Adipocyte (in vitro differentiated cells): ENCODE measurements at regions not wholly inside any gene's neighbourhood (a gene's known extent, or its start where the extent isn't known, plus 50 kb on each side); places are given as distances from the start of the nearest gene placed in this dataset.

ENCODE experiments used
- DNase-seq: peaks from one replicate; pipeline ENCODE4 v3.0.0-alpha.2; 2015; ENCODE audit warnings: low read depth
- H3K27me3 ChIP-seq: replicated peaks from 2 replicates; pipeline ENCODE4 v1.7.0; 2013; ENCODE audit warnings: mild to moderate bottlenecking, low read length, moderate library complexity; ENCODE audit not compliant: control insufficient read depth, insufficient read depth
- H3K36me3 ChIP-seq: 2 replicates; pipeline ENCODE4 v1.7.0; 2013; ENCODE audit warnings: low read length, mild to moderate bottlenecking, moderate library complexity; ENCODE audit not compliant: control insufficient read depth, insufficient read depth, severe bottlenecking
- H3K4me1 ChIP-seq: 2 replicates; pipeline ENCODE4 v1.7.0; 2013; ENCODE audit warnings: mild to moderate bottlenecking, low read length, moderate library complexity; ENCODE audit not compliant: control insufficient read depth, insufficient read depth
- H3K4me3 ChIP-seq: 2 replicates; pipeline ENCODE4 v1.7.0; 2013; ENCODE audit warnings: mild to moderate bottlenecking, low read length, moderate library complexity
- H3K9ac ChIP-seq: 2 replicates; pipeline ENCODE4 v1.7.0; 2013; ENCODE audit warnings: mild to moderate bottlenecking, low read length, moderate library complexity
- H3K9me3 ChIP-seq: 2 replicates; pipeline ENCODE4 v1.7.0; 2013; ENCODE audit warnings: mild to moderate bottlenecking, low read length, moderate library complexity; ENCODE audit not compliant: control insufficient read depth

- Histone ChIP-seq H3K27me3 (no peaks in the 10 kb centered on the region), H3K9ac (no peak overlapping the region), H3K36me3 (no peaks in the 10 kb centered on the region), H3K9me3 (no peaks in the 10 kb centered on the region), H3K4me1 (no peaks in the 10 kb centered on the region), H3K4me3 (no peak overlapping the region)
- no peak for DNase-seq
Observed at GRCh38 chr3:135751991-135752390, 213.5 kb upstream of the PPP2R3A start.

GRCh38 chr3:135752851-135753250 is 212.7 kb upstream of the PPP2R3A start:
- no peak overlapping the region for H3K4me3 ChIP-seq
- DNase-seq = no peak
- no peaks in the 10 kb centered on the region for H3K9me3 ChIP-seq

GRCh38 chr3:135753506-135753905 is 212.0 kb upstream of the PPP2R3A start:
- H3K27me3 ChIP-seq = no peaks in the 10 kb centered on the region

More at GRCh38 chr3:135752851-135753250, 212.7 kb upstream of the PPP2R3A start:
- H3K4me1 ChIP-seq = no peaks in the 10 kb centered on the region
- no peaks in the 10 kb centered on the region for H3K36me3 ChIP-seq
- H3K9ac ChIP-seq = no peak overlapping the region
- no peaks in the 10 kb centered on the region for H3K27me3 ChIP-seq

GRCh38 chr3:135755330-135756105 is 210.0 kb upstream of the PPP2R3A start:
- Histone ChIP-seq H3K4me3 (no peak overlapping the region), H3K4me1 (no peaks in the 10 kb centered on the region), H3K9me3 (no peaks in the 10 kb centered on the region), H3K27me3 (no peaks in the 10 kb centered on the region), H3K9ac (no peak overlapping the region), H3K36me3 (no peaks in the 10 kb centered on the region)
- DNase-seq = no peak

More at GRCh38 chr3:135753506-135753905, 212.0 kb upstream of the PPP2R3A start:
- Histone ChIP-seq H3K4me3 (no peak overlapping the region), H3K9ac (no peak overlapping the region), H3K4me1 (no peaks in the 10 kb centered on the region), H3K9me3 (no peaks in the 10 kb centered on the region), H3K36me3 (no peaks in the 10 kb centered on the region)
- no peak for DNase-seq

- DNase-seq = no peak
- no peaks in the 10 kb centered on the region for H3K4me1 ChIP-seq
- H3K9ac ChIP-seq = no peak overlapping the region
- H3K4me3 ChIP-seq = no peak overlapping the region
- no peaks in the 10 kb centered on the region for H3K27me3 ChIP-seq
- no peaks in the 10 kb centered on the region for H3K36me3 ChIP-seq
- no peaks in the 10 kb centered on the region for H3K9me3 ChIP-seq
Observed at GRCh38 chr3:135756106-135756668, 209.3 kb upstream of the PPP2R3A start.

- Histone ChIP-seq H3K9ac (no peak overlapping the region), H3K4me1 (no peaks in the 10 kb centered on the region), H3K4me3 (no peak overlapping the region), H3K9me3 (no peaks in the 10 kb centered on the region), H3K27me3 (no peaks in the 10 kb centered on the region), H3K36me3 (no peaks in the 10 kb centered on the region)
- DNase-seq = no peak
Observed at GRCh38 chr3:135757421-135757820, 208.1 kb upstream of the PPP2R3A start.

- H3K9me3 ChIP-seq = no peaks in the 10 kb centered on the region
- no peaks in the 10 kb centered on the region for H3K4me1 ChIP-seq
- H3K4me3 ChIP-seq = no peak overlapping the region
- DNase-seq = no peak
- H3K36me3 ChIP-seq = no peaks in the 10 kb centered on the region
- no peaks in the 10 kb centered on the region for H3K27me3 ChIP-seq
- no peak overlapping the region for H3K9ac ChIP-seq
Observed at GRCh38 chr3:135758961-135759360, 206.6 kb upstream of the PPP2R3A start.

- no peaks in the 10 kb centered on the region for H3K36me3 ChIP-seq
- no peaks in the 10 kb centered on the region for H3K27me3 ChIP-seq
- no peaks in the 10 kb centered on the region for H3K4me1 ChIP-seq
- no peak overlapping the region for H3K4me3 ChIP-seq
- DNase-seq = no peak
- no peaks in the 10 kb centered on the region for H3K9me3 ChIP-seq
- no peak overlapping the region for H3K9ac ChIP-seq
Observed at GRCh38 chr3:135759651-135760050, 205.9 kb upstream of the PPP2R3A start.

GRCh38 chr3:135760581-135760980 is 204.9 kb upstream of the PPP2R3A start:
- H3K9me3 ChIP-seq = no peaks in the 10 kb centered on the region
- H3K4me3 ChIP-seq = no peak overlapping the region
- H3K27me3 ChIP-seq = no peaks in the 10 kb centered on the region
- H3K36me3 ChIP-seq = no peaks in the 10 kb centered on the region
- no peak overlapping the region for H3K9ac ChIP-seq
- no peaks in the 10 kb centered on the region for H3K4me1 ChIP-seq
- no peak for DNase-seq

- Histone ChIP-seq H3K9me3 (peaks cover 3% of the 10 kb centered on the region), H3K9ac (no peak overlapping the region), H3K36me3 (no peaks in the 10 kb centered on the region), H3K4me1 (no peaks in the 10 kb centered on the region), H3K27me3 (no peaks in the 10 kb centered on the region), H3K4me3 (no peak overlapping the region)
- DNase-seq = no peak
Observed at GRCh38 chr3:135762188-135762856, 203.2 kb upstream of the PPP2R3A start.

- no peak for DNase-seq
- no peak overlapping the region for H3K9ac ChIP-seq
- H3K36me3 ChIP-seq = no peaks in the 10 kb centered on the region
- no peak overlapping the region for H3K4me3 ChIP-seq
- H3K27me3 ChIP-seq = no peaks in the 10 kb centered on the region
- H3K9me3 ChIP-seq = peaks cover 3% of the 10 kb centered on the region
- H3K4me1 ChIP-seq = no peaks in the 10 kb centered on the region
Observed at GRCh38 chr3:135766115-135766514, 199.4 kb upstream of the PPP2R3A start.
